ENCODE measurements at regions not wholly inside any gene's neighbourhood (a gene's known extent, or its start where the extent isn't known, plus 50 kb on each side); places are given as distances from the start of the nearest gene placed in this dataset.

- no peak for TF ChIP-seq POLR2A (IDR thresholded peaks at IDR 0.05; ENCODE audit: insufficient read depth in 1 of 2, low read depth in 2 of 2, low read length in 2 of 2)
- TF ChIP-seq REXO4 (CRISPR knock-in tag; IDR thresholded peaks at IDR 0.05; ENCODE audit: borderline replicate concordance): no peak
- no peak for TF ChIP-seq ZFYVE20 (CRISPR knock-in tag; IDR thresholded peaks at IDR 0.05; ENCODE audit: borderline replicate concordance, low read depth)
- no peak for TF ChIP-seq CHD2 (IDR thresholded peaks at IDR 0.05; ENCODE audit: low read depth, low read length)
- TF ChIP-seq U2AF1 (optimal IDR thresholded peaks at IDR 0.05; ENCODE audit: low read depth, low read length): no peak
- TF ChIP-seq SETDB1 (CRISPR knock-in tag; IDR thresholded peaks at IDR 0.05; ENCODE audit: borderline replicate concordance): no peak
- TF ChIP-seq, protein P1, sequence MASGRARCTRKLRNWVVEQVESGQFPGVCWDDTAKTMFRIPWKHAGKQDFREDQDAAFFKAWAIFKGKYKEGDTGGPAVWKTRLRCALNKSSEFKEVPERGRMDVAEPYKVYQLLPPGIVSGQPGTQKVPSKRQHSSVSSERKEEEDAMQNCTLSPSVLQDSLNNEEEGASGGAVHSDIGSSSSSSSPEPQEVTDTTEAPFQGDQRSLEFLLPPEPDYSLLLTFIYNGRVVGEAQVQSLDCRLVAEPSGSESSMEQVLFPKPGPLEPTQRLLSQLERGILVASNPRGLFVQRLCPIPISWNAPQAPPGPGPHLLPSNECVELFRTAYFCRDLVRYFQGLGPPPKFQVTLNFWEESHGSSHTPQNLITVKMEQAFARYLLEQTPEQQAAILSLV (CRISPR knock-in tag; IDR thresholded peaks at IDR 0.05; ENCODE audit: borderline replicate concordance): no peak
- no peak for TF ChIP-seq FOSL1 (CRISPR knock-in tag; IDR thresholded peaks at IDR 0.05; ENCODE audit: borderline replicate concordance)
- TF ChIP-seq E2F1 (CRISPR knock-in tag; IDR thresholded peaks at IDR 0.05): no peak
- no peak for TF ChIP-seq ZNF598 (CRISPR knock-in tag; IDR thresholded peaks at IDR 0.05; ENCODE audit: borderline replicate concordance)
- no peak for TF ChIP-seq REST (IDR thresholded peaks at IDR 0.05; ENCODE audit: borderline replicate concordance in 1 of 2, low read depth in 1 of 2, low read length in 2 of 2)
Observed at GRCh38 chr3:127056976-127057375, 74.1 kb downstream of the PLXNA1 start.
